Central memory CD8-positive, alpha-beta T cell (primary cell): ENCODE measurements at regions not wholly inside any gene's neighbourhood (a gene's known extent, or its start where the extent isn't known, plus 50 kb on each side); places are given as distances from the start of the nearest gene placed in this dataset.
"Not testable (repeated sequence)": the region's sequence is repeated elsewhere in the genome, so short reads cannot be mapped to it uniquely, and the experiment has no call there.

Experiments used
- ATAC-seq: fragments of 150-1000 bp; cut with Tn5 transposase; replicated peaks from 2 replicates; pipeline ENCODE4 v1.10.0; 2022; ENCODE audit warnings: mild to moderate bottlenecking, moderate FRiP score, moderate number of reproducible peaks; ENCODE audit not compliant: poor library complexity, severe bottlenecking; ENCODE audit errors: extremely low read depth
- DNase-seq, 2 donors: peaks; one replicate each; pipeline ENCODE4 v3.0.0; 2021; ENCODE audit warnings: low spot score in 2 of 2
- H3K27ac Mint-ChIP-seq: one replicate; pipeline ENCODE4 v1.8.0; 2022; ENCODE audit warnings: low read depth, mild to moderate bottlenecking, moderate library complexity, mixed read lengths
- H3K27me3 Mint-ChIP-seq: one replicate; pipeline ENCODE4 v1.8.0; 2022; ENCODE audit warnings: mixed read lengths
- H3K36me3 Mint-ChIP-seq: one replicate; pipeline ENCODE4 v1.8.0; 2022; ENCODE audit warnings: mild to moderate bottlenecking, moderate library complexity, mixed read lengths; ENCODE audit not compliant: insufficient read depth
- H3K4me1 Mint-ChIP-seq: one replicate; pipeline ENCODE4 v1.8.0; 2022; ENCODE audit warnings: mixed read lengths
- H3K4me3 Mint-ChIP-seq: one replicate; pipeline ENCODE4 v1.8.0; 2022; ENCODE audit warnings: mild to moderate bottlenecking, moderate library complexity, mixed read lengths
- H3K9me3 Mint-ChIP-seq: one replicate; pipeline ENCODE4 v1.8.0; 2022; ENCODE audit warnings: mixed read lengths

- Mint-ChIP-seq H3K27me3 (no peaks in the 10 kb centered on the region), H3K27ac (peak overlapping the region; percentile 96), H3K9me3 (no peaks in the 10 kb centered on the region), H3K36me3 (no peaks in the 10 kb centered on the region), H3K4me1 (peaks cover 17% of the 10 kb centered on the region), H3K4me3 (peak overlapping the region; percentile 31)
- peak in 1 of 2 donors; percentile 25 for DNase-seq
- peak; percentile 92 for ATAC-seq
These were observed 57.1 kb upstream of the KMT2E start for GRCh38 chr7:104956753-104957450.

- no peaks in the 10 kb centered on the region for H3K9me3 Mint-ChIP-seq
- no peaks in the 10 kb centered on the region for H3K36me3 Mint-ChIP-seq
- H3K4me3 Mint-ChIP-seq, result no peak overlapping the region
- peaks cover 17% of the 10 kb centered on the region for H3K4me1 Mint-ChIP-seq
- DNase-seq (no peak), ATAC-seq (no peak)
- no peak overlapping the region for H3K27ac Mint-ChIP-seq
- no peaks in the 10 kb centered on the region for H3K27me3 Mint-ChIP-seq
These were observed 55.6 kb upstream of the KMT2E start for GRCh38 chr7:104958371-104958865.

- H3K36me3 Mint-ChIP-seq, H3K4me3 Mint-ChIP-seq, DNase-seq, ATAC-seq, H3K27ac Mint-ChIP-seq, H3K9me3 Mint-ChIP-seq, H3K27me3 Mint-ChIP-seq: not testable (repeated sequence)
- H3K4me1 Mint-ChIP-seq, result peaks cover 17% of the 10 kb centered on the region
These were observed 54.5 kb upstream of the KMT2E start for GRCh38 chr7:104959483-104959882.

GRCh38 chr7:104960741-104961448, 53.1 kb upstream of the KMT2E start:
- Mint-ChIP-seq H3K9me3 (no peaks in the 10 kb centered on the region), H3K4me1 (peaks cover 17% of the 10 kb centered on the region), H3K36me3 (peaks cover 3% of the 10 kb centered on the region), H3K4me3 (no peak overlapping the region), H3K27ac (peak overlapping the region; percentile 23), H3K27me3 (no peaks in the 10 kb centered on the region)
- DNase-seq (no peak), ATAC-seq (no peak)

DNA sequence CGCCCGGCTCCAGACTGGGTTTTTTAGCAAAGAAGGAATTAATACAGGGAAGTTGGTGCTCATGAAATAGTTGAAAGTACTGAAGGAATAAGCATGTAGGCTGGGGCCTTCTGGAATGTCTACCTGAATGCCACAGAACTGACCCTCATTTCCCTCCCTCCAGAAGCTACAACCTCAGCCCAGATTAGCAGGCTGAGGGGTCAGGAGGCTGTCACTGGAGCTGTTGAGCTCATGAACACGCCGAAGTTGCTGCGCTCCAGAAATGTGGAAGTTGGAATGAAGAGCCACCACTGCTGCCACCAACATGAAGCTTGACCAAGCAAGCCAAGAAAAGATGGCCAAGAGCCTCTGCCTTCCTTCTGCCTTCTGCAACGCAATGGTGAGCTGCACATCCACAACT, 52.2 kb upstream of the KMT2E start:
- no peak for DNase-seq
- no peak for ATAC-seq
- H3K27me3 Mint-ChIP-seq, result no peaks in the 10 kb centered on the region
- H3K27ac Mint-ChIP-seq, result no peak overlapping the region
- H3K4me3 Mint-ChIP-seq, result no peak overlapping the region
- peaks cover 10% of the 10 kb centered on the region for H3K4me1 Mint-ChIP-seq
- H3K36me3 Mint-ChIP-seq, result peaks cover 3% of the 10 kb centered on the region
- H3K9me3 Mint-ChIP-seq, result no peaks in the 10 kb centered on the region

DNA sequence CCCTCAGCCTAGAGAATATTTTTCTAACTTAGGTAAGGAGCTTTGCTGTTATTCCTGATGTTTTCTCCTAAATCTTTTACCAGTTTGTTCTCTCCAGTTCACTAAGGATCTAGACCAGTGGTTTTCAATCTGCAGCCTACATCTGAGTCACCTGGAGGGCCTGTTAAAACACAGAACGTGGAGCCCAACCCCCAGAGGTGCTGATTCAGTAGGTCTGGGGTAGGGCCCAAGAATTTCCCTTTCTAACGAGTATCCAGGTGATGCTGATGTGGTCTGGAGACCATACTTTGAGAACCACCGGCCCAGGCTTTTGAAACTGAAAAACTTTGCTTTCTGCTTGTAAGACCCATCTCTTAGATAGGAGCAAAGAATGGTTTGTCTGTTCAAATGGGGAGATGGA, 51.2 kb upstream of the KMT2E start:
- H3K4me1 Mint-ChIP-seq, result peaks cover under 1% of the 10 kb centered on the region
- no peak overlapping the region for H3K4me3 Mint-ChIP-seq
- no peaks in the 10 kb centered on the region for H3K9me3 Mint-ChIP-seq
- DNase-seq, result no peak
- no peak for ATAC-seq
- peaks cover 3% of the 10 kb centered on the region for H3K36me3 Mint-ChIP-seq
- no peaks in the 10 kb centered on the region for H3K27me3 Mint-ChIP-seq
- H3K27ac Mint-ChIP-seq, result peak overlapping the region; percentile 36

DNA sequence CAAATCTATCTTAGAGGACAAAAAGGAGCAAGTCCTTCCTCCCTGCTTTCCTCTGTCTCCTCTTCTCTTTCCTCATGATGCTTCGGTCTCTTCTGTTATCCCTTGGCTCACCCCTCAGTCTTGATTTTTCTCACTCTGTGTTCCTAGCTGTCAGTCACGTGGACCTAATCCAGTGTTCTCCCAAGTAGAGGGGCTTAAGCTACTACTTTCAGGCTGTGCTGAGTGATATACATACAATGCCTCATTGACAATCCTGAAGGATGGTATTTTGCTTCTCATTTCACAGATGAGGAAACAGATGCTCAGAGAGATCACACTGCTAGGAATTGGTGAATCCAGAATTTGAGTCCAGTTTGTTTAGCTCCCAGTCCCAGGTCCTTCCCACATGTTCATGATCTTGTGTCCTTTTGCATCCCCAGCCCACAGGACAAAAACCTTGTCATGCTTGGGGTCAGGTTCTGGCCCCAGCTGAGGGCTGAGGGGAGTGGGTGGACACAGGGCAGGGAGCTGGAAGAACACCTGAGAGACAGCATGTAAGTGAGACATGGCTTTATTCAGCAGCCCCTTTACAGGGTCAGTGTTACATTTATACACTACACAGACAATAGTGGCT, 50.5 kb upstream of the KMT2E start:
- Mint-ChIP-seq H3K4me3 (no peak overlapping the region), H3K9me3 (no peaks in the 10 kb centered on the region), H3K27ac (peak overlapping the region; percentile 36), H3K4me1 (no peaks in the 10 kb centered on the region), H3K27me3 (no peaks in the 10 kb centered on the region), H3K36me3 (peaks cover 3% of the 10 kb centered on the region)
- DNase-seq, result no peak
- ATAC-seq, result no peak

DNA sequence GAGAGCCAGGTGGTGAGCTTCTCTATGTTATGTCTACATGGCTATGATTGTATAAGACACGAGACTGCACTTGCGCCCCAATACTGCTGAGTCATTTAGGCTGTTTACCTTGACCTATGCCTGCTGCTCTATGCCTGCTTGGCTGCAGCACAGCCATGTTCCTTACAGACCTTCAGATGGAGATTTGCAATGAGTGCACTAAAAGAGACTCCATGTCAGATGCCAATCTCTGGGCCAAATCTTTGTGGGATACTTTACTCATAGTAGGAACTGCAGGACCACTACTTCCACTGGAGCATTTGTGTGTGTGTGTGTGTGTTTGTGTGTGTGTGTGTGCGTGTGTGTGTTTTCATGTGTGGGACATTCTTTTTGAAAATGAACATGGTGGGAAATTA, 50.0 kb upstream of the KMT2E start:
- Mint-ChIP-seq H3K27me3 (no peaks in the 10 kb centered on the region), H3K9me3 (no peaks in the 10 kb centered on the region), H3K27ac (no peak overlapping the region), H3K36me3 (peaks cover 3% of the 10 kb centered on the region), H3K4me1 (no peaks in the 10 kb centered on the region), H3K4me3 (no peak overlapping the region)
- ATAC-seq (no peak), DNase-seq (no peak)
